Activated CD8-positive, alpha-beta T cell treated with anti-CD3 and anti-CD28 coated beads, Interleukin-2, amount 10 ng/mL, durations not matched to agents 7 days and 5 days (primary cell): ENCODE measurements at regions not wholly inside any gene's neighbourhood (a gene's known extent, or its start where the extent isn't known, plus 50 kb on each side); places are given as distances from the start of the nearest gene placed in this dataset.
"Not testable (repeated sequence)": the region's sequence is repeated elsewhere in the genome, so short reads cannot be mapped to it uniquely, and the experiment has no call there.

Source experiments
- ATAC-seq: fragments of 150-1000 bp; cut with Tn5 transposase; one replicate; pipeline ENCODE4 v1.10.0; 2021; ENCODE audit warnings: moderate library complexity
- CTCF ChIA-PET: fragments of 350-600 bp; sonication (Branson Sonifier 250); formaldehyde crosslinking; loops from one replicate; lab custom pipeline; 2021; ENCODE audit warnings: antibody characterized with exemption; lab: Charles Lee
- POLR2A ChIA-PET: fragments of 350-600 bp; sonication (Branson Sonifier 250); formaldehyde crosslinking; loops from one replicate; lab custom pipeline; 2021; ENCODE audit warnings: antibody characterized with exemption; lab: Charles Lee
- DNase-seq: peaks from one replicate; pipeline ENCODE4 v3.0.0-alpha.2; 2020
- H3K27ac Mint-ChIP-seq: one replicate; pipeline ENCODE4 v1.8.0; 2021; ENCODE audit warnings: mild to moderate bottlenecking, mixed read lengths
- H3K27me3 Mint-ChIP-seq: one replicate; pipeline ENCODE4 v1.8.0; 2021; ENCODE audit warnings: low read depth, mixed read lengths
- H3K36me3 Mint-ChIP-seq: one replicate; pipeline ENCODE4 v1.8.0; 2021; ENCODE audit warnings: low read depth, mixed read lengths
- H3K4me1 Mint-ChIP-seq: one replicate; pipeline ENCODE4 v1.8.0; 2021; ENCODE audit warnings: low read depth, mixed read lengths
- H3K4me3 Mint-ChIP-seq: one replicate; pipeline ENCODE4 v1.8.0; 2021; ENCODE audit warnings: mild to moderate bottlenecking, mixed read lengths
- H3K9me3 Mint-ChIP-seq: one replicate; pipeline ENCODE4 v1.8.0; 2022; ENCODE audit warnings: mixed read lengths; ENCODE audit not compliant: insufficient read depth

DNA sequence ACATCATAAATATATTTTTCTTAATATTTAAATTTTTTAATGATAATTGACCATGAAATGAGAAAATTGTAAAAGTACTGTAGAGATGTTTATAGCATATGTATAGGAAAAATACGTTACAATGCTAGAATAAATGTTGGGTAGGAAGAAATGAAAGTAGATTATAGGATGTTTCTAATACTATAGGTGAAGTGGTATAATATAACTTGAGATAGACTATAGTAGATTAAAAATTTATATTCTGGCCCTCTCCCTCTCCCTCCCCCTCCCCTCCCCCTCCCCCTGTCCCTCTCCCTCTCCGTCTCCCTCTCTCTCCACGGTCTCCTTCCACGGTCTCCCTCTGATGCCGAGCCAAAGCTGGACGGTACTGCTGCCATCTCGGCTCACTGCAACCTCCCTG is 585.9 kb upstream of the SEMA6D start:
- CTCF ChIA-PET, ATAC-seq: not testable (repeated sequence)

DNA sequence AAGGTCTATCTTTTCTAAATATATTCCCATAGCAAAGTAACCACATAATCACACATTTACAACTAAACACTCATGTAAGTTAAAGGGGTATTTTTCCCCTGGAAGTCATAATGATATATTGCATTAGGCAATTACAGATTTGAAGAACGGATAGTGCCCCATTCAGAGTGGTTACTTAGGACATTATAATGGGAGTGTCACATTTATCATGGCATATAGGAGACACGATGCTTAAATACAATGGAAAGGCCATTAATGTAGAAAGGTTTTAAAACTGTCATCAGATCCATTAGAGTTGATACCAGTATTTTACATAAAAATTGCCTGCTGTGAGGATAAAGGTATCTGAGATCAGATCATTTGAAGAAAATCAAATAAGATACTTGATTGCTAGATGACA is 582.0 kb upstream of the SEMA6D start:
- CTCF ChIA-PET, result no interaction called here
- ATAC-seq (no peak), DNase-seq (no peak)
- Mint-ChIP-seq H3K27me3 (no peaks in the 10 kb centered on the region), H3K9me3 (peaks cover 7% of the 10 kb centered on the region), H3K4me3 (no peak overlapping the region), H3K4me1 (no peaks in the 10 kb centered on the region), H3K27ac (no peak overlapping the region), H3K36me3 (no peaks in the 10 kb centered on the region)
- POLR2A ChIA-PET, result no interaction called here

More for the DNA sequence above, 585.9 kb upstream of the SEMA6D start:
- H3K36me3 Mint-ChIP-seq, H3K4me3 Mint-ChIP-seq, H3K4me1 Mint-ChIP-seq, H3K27me3 Mint-ChIP-seq, DNase-seq, H3K27ac Mint-ChIP-seq, POLR2A ChIA-PET: not testable (repeated sequence)
- peaks cover 19% of the 10 kb centered on the region for H3K9me3 Mint-ChIP-seq

DNA sequence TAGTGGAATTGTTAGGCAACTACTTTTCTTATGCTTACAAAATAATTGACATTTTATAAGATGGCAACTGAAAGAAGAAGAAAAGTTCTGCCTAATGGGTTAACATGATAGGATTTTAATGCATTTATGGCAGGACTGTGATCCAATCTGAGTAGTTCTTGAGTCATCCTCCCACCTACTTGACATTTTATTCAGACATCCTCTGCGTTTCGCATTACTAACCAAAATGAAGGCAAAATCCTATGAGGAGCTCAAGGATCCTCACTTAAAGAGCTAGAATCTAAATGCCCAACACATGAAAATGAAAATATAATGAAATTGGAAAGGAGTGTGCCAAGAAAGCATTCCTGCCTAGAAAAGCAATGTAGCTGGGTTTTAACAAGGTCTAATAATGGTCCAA is 581.1 kb upstream of the SEMA6D start:
- ChIA-PET POLR2A (no interaction called here), CTCF (no interaction called here)
- no peak for DNase-seq
- Mint-ChIP-seq H3K4me1 (no peaks in the 10 kb centered on the region), H3K4me3 (no peak overlapping the region), H3K9me3 (no peaks in the 10 kb centered on the region), H3K36me3 (no peaks in the 10 kb centered on the region), H3K27ac (no peak overlapping the region), H3K27me3 (no peaks in the 10 kb centered on the region)
- no peak for ATAC-seq

DNA sequence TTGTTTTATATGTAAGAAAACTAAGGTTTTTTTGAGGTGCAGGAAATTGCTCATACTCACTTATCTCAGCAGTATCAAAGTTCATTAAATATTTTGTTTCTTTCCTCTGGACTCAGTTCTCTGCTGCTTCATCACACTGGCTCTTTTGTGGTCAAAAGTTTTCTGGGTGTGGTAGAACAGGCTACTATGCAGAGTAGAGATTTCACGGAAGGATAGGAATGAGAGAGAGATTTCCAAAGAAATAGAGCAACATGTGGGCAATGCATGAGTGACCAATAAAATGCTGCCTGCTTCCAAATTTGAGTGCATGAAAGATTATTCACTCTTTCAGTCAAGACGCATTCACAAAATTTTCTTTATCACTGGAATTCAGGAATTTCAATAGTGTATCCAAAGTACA is 577.3 kb upstream of the SEMA6D start:
- ChIA-PET CTCF (no interaction called here), POLR2A (no interaction called here)
- Mint-ChIP-seq H3K4me3 (no peak overlapping the region), H3K27ac (no peak overlapping the region), H3K27me3 (no peaks in the 10 kb centered on the region), H3K9me3 (no peaks in the 10 kb centered on the region), H3K36me3 (no peaks in the 10 kb centered on the region), H3K4me1 (no peaks in the 10 kb centered on the region)
- ATAC-seq, result no peak
- DNase-seq, result no peak

DNA sequence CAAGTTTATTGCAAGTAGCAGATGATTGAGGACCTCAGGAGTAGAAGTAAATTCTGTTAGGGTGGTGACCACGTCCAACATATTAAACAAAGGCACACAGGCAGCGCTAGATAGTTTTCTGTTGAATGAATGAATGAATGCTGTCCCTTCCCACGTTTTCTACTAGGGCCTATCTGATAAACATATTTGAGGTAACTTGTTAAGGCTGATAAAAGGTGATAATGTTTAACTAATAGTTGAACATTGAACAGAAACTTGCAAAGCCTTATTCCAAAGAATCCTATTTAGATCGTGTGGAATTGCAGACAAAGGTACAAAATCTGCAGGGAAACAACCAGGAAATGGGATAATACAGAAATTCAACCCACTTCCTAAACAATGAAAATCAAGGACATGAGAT is 559.5 kb upstream of the SEMA6D start:
- Mint-ChIP-seq H3K4me1 (no peaks in the 10 kb centered on the region), H3K27ac (no peak overlapping the region), H3K9me3 (peaks cover 14% of the 10 kb centered on the region), H3K4me3 (no peak overlapping the region), H3K27me3 (no peaks in the 10 kb centered on the region), H3K36me3 (no peaks in the 10 kb centered on the region)
- ATAC-seq (no peak), DNase-seq (no peak)
- CTCF ChIA-PET, result no interaction called here
- POLR2A ChIA-PET, result no interaction called here

DNA sequence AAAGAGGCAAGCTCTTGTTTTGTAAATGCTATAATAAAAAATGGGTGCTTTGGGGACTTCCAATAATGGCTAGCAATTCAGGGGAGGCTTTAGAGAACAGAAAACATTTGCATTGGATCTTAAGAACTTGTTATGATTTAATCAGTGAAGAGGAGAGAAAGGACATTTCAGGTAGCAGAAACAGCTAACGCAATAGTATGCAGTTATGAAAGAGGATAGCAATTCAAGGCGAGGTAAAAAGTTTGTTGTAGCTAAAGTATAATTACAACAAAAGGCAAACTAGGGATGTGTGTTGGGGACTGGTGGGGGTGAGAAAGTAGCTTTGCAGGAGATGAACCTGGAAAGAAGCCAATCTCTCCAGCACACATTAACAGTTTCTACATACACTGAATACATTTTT is 558.7 kb upstream of the SEMA6D start:
- ATAC-seq, result no peak
- Mint-ChIP-seq H3K27ac (no peak overlapping the region), H3K4me1 (no peaks in the 10 kb centered on the region), H3K27me3 (no peaks in the 10 kb centered on the region), H3K4me3 (no peak overlapping the region), H3K36me3 (no peaks in the 10 kb centered on the region), H3K9me3 (peaks cover 14% of the 10 kb centered on the region)
- ChIA-PET POLR2A (no interaction called here), CTCF (no interaction called here)
- DNase-seq, result no peak

DNA sequence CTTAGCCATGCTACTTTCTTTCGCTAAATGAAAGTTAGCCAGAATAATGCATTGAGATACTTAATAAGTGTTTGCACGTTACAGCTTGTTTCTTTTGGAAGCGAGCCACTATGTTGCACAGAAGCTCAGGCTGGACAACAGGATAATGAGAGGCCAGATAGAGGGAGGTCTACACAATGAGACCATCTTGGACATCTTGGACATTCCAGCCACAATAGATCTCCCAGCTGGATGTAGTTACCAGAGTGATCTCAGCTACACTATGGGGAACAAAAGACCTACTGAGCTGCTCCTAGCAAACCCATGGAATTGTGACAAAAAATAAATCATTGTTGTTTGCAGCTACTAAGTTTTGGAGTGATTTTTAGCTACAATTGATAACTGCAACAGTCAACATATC is 540.1 kb upstream of the SEMA6D start:
- Mint-ChIP-seq H3K4me1 (no peaks in the 10 kb centered on the region), H3K36me3 (no peaks in the 10 kb centered on the region), H3K9me3 (no peaks in the 10 kb centered on the region), H3K27ac (no peak overlapping the region), H3K4me3 (no peak overlapping the region), H3K27me3 (no peaks in the 10 kb centered on the region)
- POLR2A ChIA-PET, result interaction anchor here (0.6 kb wide), 1 partner anchor 1542 kb away, joined by 3 read pairs; no protein-coding TSS in a partner anchor
- CTCF ChIA-PET, result interaction anchor here (1.8 kb wide), 1 partner anchor 19 kb away, joined by 5 read pairs; no protein-coding TSS in a partner anchor
- no peak for ATAC-seq
- DNase-seq, result no peak

DNA sequence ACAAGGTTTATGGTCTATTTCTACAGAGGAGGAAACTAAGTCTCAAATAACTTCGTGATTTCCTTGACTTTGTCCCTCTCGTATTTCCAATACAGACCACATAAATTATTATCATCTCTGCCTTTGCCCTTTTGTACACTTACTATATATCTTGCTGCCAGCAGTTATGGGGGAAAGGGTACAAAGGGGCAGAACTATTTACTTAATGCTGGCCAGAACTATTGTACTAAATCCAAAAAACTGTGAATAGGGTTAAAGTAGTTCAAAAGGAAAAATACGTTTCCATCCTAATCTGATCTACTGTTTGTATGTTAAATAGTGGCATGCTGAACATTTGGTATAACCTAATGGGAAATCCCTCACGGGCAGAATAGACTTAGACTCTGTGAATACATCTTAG is 537.3 kb upstream of the SEMA6D start:
- ATAC-seq, result no peak

DNA sequence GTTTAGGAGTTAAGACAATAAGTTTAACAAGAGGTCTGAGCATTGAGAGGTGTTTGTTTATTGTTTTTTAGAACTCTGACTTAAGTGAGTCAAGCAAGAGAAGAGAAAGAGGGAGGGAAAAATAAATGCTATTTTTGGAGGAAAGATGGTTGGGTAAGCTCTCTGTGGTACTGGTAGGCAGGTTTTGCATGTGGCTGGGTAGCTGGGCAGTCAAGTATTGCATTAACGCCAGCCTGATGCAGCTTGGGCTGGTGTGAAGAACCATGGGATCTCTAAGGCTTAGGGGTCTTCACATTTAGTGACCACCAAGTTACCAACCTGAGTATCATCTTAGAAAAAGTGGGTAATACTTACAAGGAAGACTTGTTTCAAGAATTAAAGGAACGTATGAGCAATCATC is 534.5 kb upstream of the SEMA6D start:
- H3K36me3 Mint-ChIP-seq, result peaks cover 2% of the 10 kb centered on the region
- H3K4me3 Mint-ChIP-seq, result no peak overlapping the region
- H3K4me1 Mint-ChIP-seq, result peaks cover 8% of the 10 kb centered on the region
- H3K27me3 Mint-ChIP-seq, result peaks cover 27% of the 10 kb centered on the region
- ChIA-PET CTCF (no interaction called here), POLR2A (no interaction called here)
- ATAC-seq, result no peak
- H3K9me3 Mint-ChIP-seq, result peaks cover 4% of the 10 kb centered on the region
- H3K27ac Mint-ChIP-seq, result no peak overlapping the region
- DNase-seq, result no peak

More for the DNA sequence above, 537.3 kb upstream of the SEMA6D start:
- Mint-ChIP-seq H3K4me3 (no peak overlapping the region), H3K9me3 (peaks cover 4% of the 10 kb centered on the region), H3K4me1 (peaks cover 7% of the 10 kb centered on the region), H3K27ac (no peak overlapping the region), H3K27me3 (peaks cover 19% of the 10 kb centered on the region), H3K36me3 (peaks cover under 1% of the 10 kb centered on the region)
- CTCF ChIA-PET, result no interaction called here
- POLR2A ChIA-PET, result no interaction called here
- DNase-seq, result no peak

DNA sequence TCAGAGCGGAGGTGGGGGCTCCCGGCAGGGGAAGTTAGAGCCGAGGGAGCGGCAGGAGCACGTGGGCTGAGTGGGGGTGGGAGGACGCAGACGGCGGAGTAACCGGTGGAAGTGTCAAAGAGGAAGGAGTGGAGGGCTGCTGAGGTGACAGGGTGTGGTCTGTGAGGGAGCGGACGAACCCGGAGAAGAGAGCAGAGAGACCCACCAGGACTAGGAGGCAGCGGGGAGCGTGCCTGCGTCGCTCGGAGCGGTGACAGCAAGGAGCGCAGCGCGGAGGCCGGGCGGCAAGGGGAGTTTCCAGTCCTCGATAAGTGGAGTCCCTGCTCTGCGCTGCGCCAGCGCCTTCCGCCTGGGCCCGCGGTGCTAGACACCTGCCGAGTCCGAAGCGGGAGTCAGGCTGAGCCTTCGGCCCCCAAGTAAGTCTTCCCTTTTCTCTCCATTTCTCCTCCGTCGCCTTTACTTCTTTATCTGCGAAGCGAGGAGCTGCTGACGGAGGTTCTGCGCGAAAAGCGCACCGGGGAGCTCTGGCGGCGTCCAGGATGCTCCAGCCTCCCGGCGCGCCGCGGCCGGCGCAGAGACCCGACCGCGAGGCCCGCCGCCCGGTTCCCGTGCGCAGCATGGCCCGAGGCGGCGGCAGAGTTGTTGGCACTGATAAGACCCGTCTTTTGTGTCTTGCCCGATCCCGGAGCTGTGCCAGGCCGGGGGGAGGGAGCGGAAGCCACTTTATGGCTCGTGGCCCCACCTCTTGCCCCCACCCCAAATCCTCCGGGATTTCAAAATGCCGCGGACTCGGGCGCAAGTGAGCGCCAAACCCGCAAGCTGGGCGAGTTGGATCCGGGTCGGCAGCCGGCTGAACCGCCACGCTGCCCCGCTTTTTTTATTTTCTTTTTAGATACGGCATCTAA is 533.0 kb upstream of the SEMA6D start:
- ChIA-PET POLR2A (no interaction called here), CTCF (no interaction called here)
- peaks cover 27% of the 10 kb centered on the region for H3K27me3 Mint-ChIP-seq
- H3K4me3 Mint-ChIP-seq, result peak overlapping the region; percentile 40
- no peak overlapping the region for H3K27ac Mint-ChIP-seq
- H3K4me1 Mint-ChIP-seq, result peaks cover 8% of the 10 kb centered on the region
- H3K9me3 Mint-ChIP-seq, result peaks cover 4% of the 10 kb centered on the region
- ATAC-seq, result peak; percentile 36
- H3K36me3 Mint-ChIP-seq, result peaks cover 2% of the 10 kb centered on the region
- DNase-seq, result no peak

DNA sequence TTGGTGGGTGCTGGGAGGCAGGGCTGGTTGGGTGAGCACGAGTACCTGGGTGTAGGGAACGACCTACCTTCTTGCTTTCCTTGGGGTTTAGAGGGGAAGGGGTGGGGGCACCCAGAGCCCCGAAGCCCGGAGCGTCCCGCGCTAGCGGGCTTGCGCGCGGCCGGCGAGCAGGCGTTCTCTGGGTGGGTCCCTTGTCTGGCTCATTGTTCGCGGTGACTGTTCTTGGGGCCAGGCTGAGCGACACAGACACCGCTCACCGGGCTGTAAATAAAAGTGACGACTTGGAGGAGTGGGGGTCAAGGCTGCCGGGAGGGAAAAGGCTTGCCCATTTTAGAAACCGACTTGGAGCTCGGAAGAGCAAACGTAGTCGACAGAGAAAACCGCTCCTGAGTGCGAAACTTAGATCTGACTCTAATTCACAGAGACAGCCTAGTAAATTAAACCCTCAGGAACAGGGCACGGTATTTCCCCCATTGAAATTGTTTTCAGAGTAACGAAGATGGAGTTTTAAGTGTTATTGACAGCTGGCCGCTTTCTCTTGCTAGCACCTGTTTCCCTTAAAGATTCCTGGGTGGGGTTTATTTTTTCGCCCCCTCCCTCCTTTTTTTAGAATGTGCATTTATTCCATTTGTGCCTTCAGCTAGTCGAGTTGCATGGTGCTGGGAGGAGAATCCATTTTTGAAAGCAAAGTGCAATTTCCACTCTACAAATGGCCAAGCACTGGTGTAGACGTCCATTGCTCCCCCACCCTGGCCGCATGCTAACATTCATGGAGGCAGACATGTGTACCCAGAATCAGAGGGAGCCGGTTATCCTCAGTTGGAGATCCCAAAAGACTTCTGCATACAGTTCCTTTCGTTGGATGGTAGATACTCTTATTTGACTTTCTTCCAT is 532.1 kb upstream of the SEMA6D start:
- Mint-ChIP-seq H3K27ac (no peak overlapping the region), H3K4me1 (peaks cover 8% of the 10 kb centered on the region), H3K36me3 (peaks cover 2% of the 10 kb centered on the region), H3K27me3 (peaks cover 27% of the 10 kb centered on the region), H3K4me3 (peak overlapping the region; percentile 11), H3K9me3 (peaks cover 4% of the 10 kb centered on the region)
- no peak for ATAC-seq
- POLR2A ChIA-PET, result interaction anchor here (0.6 kb wide), 1 partner anchor 1452 kb away, joined by 3 read pairs; no protein-coding TSS in a partner anchor
- CTCF ChIA-PET, result no interaction called here
- DNase-seq, result no peak

DNA sequence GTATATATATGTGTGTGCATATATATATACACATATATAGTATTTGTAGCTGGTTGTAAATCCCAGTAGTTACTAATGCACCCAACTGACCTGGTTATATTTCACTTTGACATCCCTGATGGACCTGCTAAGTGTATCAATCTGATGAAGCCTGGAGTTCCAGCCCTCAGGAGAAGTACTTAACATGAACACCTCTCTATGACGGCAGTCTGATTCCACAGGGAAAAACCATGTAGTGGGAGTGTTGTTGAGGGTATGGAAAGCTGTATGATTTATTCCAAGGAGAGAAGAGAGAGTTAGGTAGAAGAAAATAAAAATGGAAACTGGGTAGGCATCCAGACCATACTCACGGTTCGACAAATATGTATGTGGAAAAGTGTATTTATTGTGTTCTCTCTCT is 531.2 kb upstream of the SEMA6D start:
- peaks cover 27% of the 10 kb centered on the region for H3K27me3 Mint-ChIP-seq
- ChIA-PET CTCF (no interaction called here), POLR2A (no interaction called here)
- ATAC-seq (no peak), DNase-seq (no peak)
- peaks cover 2% of the 10 kb centered on the region for H3K36me3 Mint-ChIP-seq
- no peak overlapping the region for H3K4me3 Mint-ChIP-seq
- H3K9me3 Mint-ChIP-seq, result peaks cover 4% of the 10 kb centered on the region
- peaks cover 8% of the 10 kb centered on the region for H3K4me1 Mint-ChIP-seq
- no peak overlapping the region for H3K27ac Mint-ChIP-seq
